ENCODE measurements at regions not wholly inside any gene's neighbourhood (a gene's known extent, or its start where the extent isn't known, plus 50 kb on each side); places are given as distances from the start of the nearest gene placed in this dataset.
"Not testable (repeated sequence)": the region's sequence is repeated elsewhere in the genome, so short reads cannot be mapped to it uniquely, and the experiment has no call there.

GRCh38 chr21:32093646-32094462 lies 185.0 kb downstream of the MIS18A start:
- no peak for DNase-seq (ENCODE audit: low read depth)

GRCh38 chr21:32090956-32091355 lies 187.9 kb downstream of the MIS18A start:
- no peak for DNase-seq (ENCODE audit: low read depth)

GRCh38 chr21:32089766-32090165 lies 189.1 kb downstream of the MIS18A start:
- DNase-seq (ENCODE audit: low read depth): no peak

GRCh38 chr21:32088471-32088870 lies 190.4 kb downstream of the MIS18A start:
- no peak for DNase-seq (ENCODE audit: low read depth)

GRCh38 chr21:32087447-32087846 lies 191.4 kb downstream of the MIS18A start:
- DNase-seq (ENCODE audit: low read depth): no peak

GRCh38 chr21:32083197-32083596 lies 195.7 kb downstream of the MIS18A start:
- DNase-seq (ENCODE audit: low read depth): no peak

GRCh38 chr21:32082466-32082865 lies 196.4 kb downstream of the MIS18A start:
- no peak for DNase-seq (ENCODE audit: low read depth)

GRCh38 chr21:32073593-32073992 lies 200.8 kb downstream of the HUNK start:
- no peak for DNase-seq (ENCODE audit: low read depth)

GRCh38 chr21:32073190-32073589 lies 200.4 kb downstream of the HUNK start:
- no peak for DNase-seq (ENCODE audit: low read depth)

- not testable (repeated sequence) for DNase-seq (ENCODE audit: low read depth)
Observed at GRCh38 chr21:32071620-32072019, 198.8 kb downstream of the HUNK start.

GRCh38 chr21:32070676-32071330 lies 198.0 kb downstream of the HUNK start:
- DNase-seq (ENCODE audit: low read depth): no peak

- DNase-seq (ENCODE audit: low read depth): no peak
Observed at GRCh38 chr21:32070126-32070525, 197.3 kb downstream of the HUNK start.

GRCh38 chr21:32065654-32066053 lies 192.8 kb downstream of the HUNK start:
- no peak for DNase-seq (ENCODE audit: low read depth)

- DNase-seq (ENCODE audit: low read depth): no peak
Observed at GRCh38 chr21:32064281-32064910, 191.6 kb downstream of the HUNK start.

GRCh38 chr21:32062591-32063227 lies 189.9 kb downstream of the HUNK start:
- DNase-seq (ENCODE audit: low read depth): no peak

- DNase-seq (ENCODE audit: low read depth): no peak
Observed at GRCh38 chr21:32061729-32062128, 188.9 kb downstream of the HUNK start.

- DNase-seq (ENCODE audit: low read depth): no peak
Observed at GRCh38 chr21:32056791-32057190, 184.0 kb downstream of the HUNK start.

GRCh38 chr21:32055305-32055704 lies 182.5 kb downstream of the HUNK start:
- DNase-seq (ENCODE audit: low read depth): no peak
